B cell (primary cell): ENCODE measurements at regions not wholly inside any gene's neighbourhood (a gene's known extent, or its start where the extent isn't known, plus 50 kb on each side); places are given as distances from the start of the nearest gene placed in this dataset.
"Not testable (repeated sequence)": the region's sequence is repeated elsewhere in the genome, so short reads cannot be mapped to it uniquely, and the experiment has no call there.

Source experiments
- ATAC-seq: fragments of 200-7000 bp; cut with Tn5 transposase; one replicate; pipeline ENCODE4 v1.10.0; 2021; ENCODE audit warnings: low read depth, mild to moderate bottlenecking, moderate number of reproducible peaks, moderate library complexity
- CTCF ChIA-PET: fragments of 350-600 bp; sonication (Branson Sonifier 250); formaldehyde crosslinking; loops from one replicate; lab custom pipeline; 2021; ENCODE audit warnings: antibody characterized with exemption, inconsistent platforms; lab: Charles Lee
- POLR2A ChIA-PET: fragments of 350-600 bp; sonication (Branson Sonifier 250); formaldehyde crosslinking; loops from one replicate; lab custom pipeline; 2021; ENCODE audit warnings: antibody characterized with exemption; lab: Charles Lee
- DNase-seq: peaks from one replicate; pipeline ENCODE4 v3.0.0; 2013
- H2AFZ ChIP-seq: 2 replicates; pipeline ENCODE4 v1.6.1; 2012; ENCODE audit warnings: mild to moderate bottlenecking, low read depth, low read length; ENCODE audit not compliant: insufficient read depth, poor library complexity, severe bottlenecking
- H3K27ac ChIP-seq, 2 donors: 1 replicate in 1 of 2; 2 replicates in 1 of 2; pipeline ENCODE4 v1.5.1; 2012 to 2013; ENCODE audit warnings: low read length in 2 of 2, mild to moderate bottlenecking in 2 of 2, moderate library complexity in 1 of 2
- H3K27me3 ChIP-seq, 4 experiments: fragments of 200-600 bp in 1 of 4; sonication (generic) in 1 of 4; replicated peaks in 1 of 4; 1 replicate in 2 of 4; 2 replicates in 2 of 4; pipeline versions ENCODE4 v1.6.1 to v1.7.0; 2013 to 2016; ENCODE audit warnings: low read length in 3 of 4, mild to moderate bottlenecking in 2 of 4, mixed read lengths in 1 of 4, moderate library complexity in 1 of 4; ENCODE audit not compliant: insufficient read depth in 4 of 4, control insufficient read depth in 3 of 4; ENCODE audit errors: control extremely low read depth in 1 of 4
- H3K36me3 ChIP-seq, 2 experiments: replicated peaks in 1 of 2; 1 replicate in 1 of 2; 2 replicates in 1 of 2; pipeline versions ENCODE4 v1.6.1 to v1.7.1; 2013; ENCODE audit warnings: low read length in 1 of 2; ENCODE audit not compliant: insufficient read depth in 2 of 2, control insufficient read depth in 1 of 2; ENCODE audit errors: control extremely low read depth in 1 of 2, extremely low read depth in 1 of 2
- H3K4me1 ChIP-seq, 2 donors: fragments of 200-600 bp in 1 of 2; sonication (generic) in 1 of 2; 1 replicate in 1 of 2; 2 replicates in 1 of 2; pipeline versions ENCODE4 v1.5.1 to v1.6.1; 2013 to 2017; ENCODE audit warnings: low read length in 2 of 2; ENCODE audit not compliant: control insufficient read depth in 2 of 2, insufficient read depth in 2 of 2
- H3K4me2 ChIP-seq: replicated peaks from 2 replicates; pipeline ENCODE3; 2012; ENCODE audit warnings: mild to moderate bottlenecking, low read depth, low read length; ENCODE audit not compliant: poor library complexity, severe bottlenecking
- H3K4me3 ChIP-seq, 5 experiments: fragments of 200-600 bp in 1 of 5; sonication (generic) in 1 of 5; 1 replicate in 3 of 5; 2 replicates in 2 of 5; pipeline versions ENCODE4 v1.5.1 to v1.7.0; 2011 to 2016; ENCODE audit warnings: low read length in 4 of 5, mild to moderate bottlenecking in 4 of 5, low read depth in 2 of 5, control low read depth in 1 of 5, moderate library complexity in 1 of 5; ENCODE audit not compliant: insufficient read depth in 1 of 5; ENCODE audit errors: control extremely low read depth in 1 of 5, extremely low read depth in 1 of 5
- H3K79me2 ChIP-seq: fragments of 200-600 bp; sonication (generic); one replicate; pipeline ENCODE4 v1.6.0; 2016; ENCODE audit warnings: low read length; ENCODE audit not compliant: control insufficient read depth, insufficient read depth
- H3K9ac ChIP-seq: fragments of 200-600 bp; sonication (generic); 2 replicates; pipeline ENCODE4 v1.6.1; 2017; ENCODE audit warnings: mild to moderate bottlenecking, low read length, moderate library complexity
- H3K9me3 ChIP-seq, 3 donors: one replicate each; pipeline versions ENCODE4 v1.6.1 to v1.7.1; 2013; ENCODE audit warnings: low read length in 2 of 3; ENCODE audit not compliant: control insufficient read depth in 2 of 3, insufficient read depth in 1 of 3; ENCODE audit errors: control extremely low read depth in 1 of 3
- H4K20me1 ChIP-seq: 2 replicates; pipeline ENCODE4 v1.6.0; 2012; ENCODE audit warnings: mild to moderate bottlenecking, low read length; ENCODE audit not compliant: insufficient read depth, control insufficient read depth, poor library complexity, severe bottlenecking
- H3K27ac Mint-ChIP-seq: one replicate; pipeline ENCODE4 v1.8.0; 2021; ENCODE audit warnings: mixed read lengths
- H3K27me3 Mint-ChIP-seq: one replicate; pipeline ENCODE4 v1.8.0; 2021; ENCODE audit warnings: mixed read lengths
- H3K4me1 Mint-ChIP-seq: one replicate; pipeline ENCODE4 v1.8.0; 2021; ENCODE audit warnings: mixed read lengths
- H3K4me3 Mint-ChIP-seq: one replicate; pipeline ENCODE4 v1.8.0; 2021; ENCODE audit warnings: mixed read lengths
- H3K9me3 Mint-ChIP-seq: one replicate; pipeline ENCODE4 v1.8.0; 2022; ENCODE audit warnings: mixed read lengths; ENCODE audit not compliant: insufficient read depth
- CTCF ChIP-seq: fragments of 200-600 bp; IDR thresholded peaks from one replicate; pipeline ENCODE4 v1.8.0; 2022; ENCODE audit warnings: antibody characterized with exemption, mild to moderate bottlenecking
- EZH2 ChIP-seq: IDR thresholded peaks from 2 replicates; pipeline ENCODE4 v1.6.1; 2012; ENCODE audit warnings: borderline replicate concordance, low read depth, mild to moderate bottlenecking, moderate library complexity, low read length; ENCODE audit not compliant: insufficient read depth, poor library complexity, severe bottlenecking
- WGBS: methylation state at CpG from one replicate; pipeline ENCODE4 v1.1.5; 2013; ENCODE audit warnings: missing lambda C conversion rate; ENCODE audit not compliant: insufficient coverage; 5-methylcytosine and 5-hydroxymethylcytosine counted together
- intact Hi-C: fragments of 100-400 bp; cut with micrococcal nuclease; formaldehyde crosslinking; loops from one replicate; pipeline ENCODE4 v1.10.0; 2022

- Mint-ChIP-seq H3K27me3 (peaks cover 18% of the 10 kb centered on the region), H3K27ac (no peak overlapping the region), H3K4me1 (no peaks in the 10 kb centered on the region), H3K9me3 (no peaks in the 10 kb centered on the region), H3K4me3 (no peak overlapping the region)
- Histone ChIP-seq H3K36me3 (no peaks in the 10 kb centered on the region), H3K27me3 (peaks cover 0 to 4% (median 0%) of the 10 kb centered on the region in 4 experiments), H3K79me2 (no peaks in the 10 kb centered on the region), H2AFZ (no peak overlapping the region), H3K9me3 (no peaks in the 10 kb centered on the region), H3K4me2 (no peak overlapping the region), H3K27ac (no peak overlapping the region), H3K4me3 (no peak overlapping the region), H4K20me1 (no peaks in the 10 kb centered on the region), H3K4me1 (no peaks in the 10 kb centered on the region), H3K9ac (no peak overlapping the region)
- POLR2A ChIA-PET: no interaction called here
- CTCF ChIA-PET: no interaction called here
- ATAC-seq (no peak), DNase-seq (no peak)
- intact Hi-C loops: no loop called here
- TF ChIP-seq EZH2 (no peak), CTCF (no peak)
- 87% methylated on average over 2 of the region's 4 CpGs for WGBS
These were observed 327.2 kb downstream of the EMP1 start for GRCh38 chr12:13523536-13524307.

DNA sequence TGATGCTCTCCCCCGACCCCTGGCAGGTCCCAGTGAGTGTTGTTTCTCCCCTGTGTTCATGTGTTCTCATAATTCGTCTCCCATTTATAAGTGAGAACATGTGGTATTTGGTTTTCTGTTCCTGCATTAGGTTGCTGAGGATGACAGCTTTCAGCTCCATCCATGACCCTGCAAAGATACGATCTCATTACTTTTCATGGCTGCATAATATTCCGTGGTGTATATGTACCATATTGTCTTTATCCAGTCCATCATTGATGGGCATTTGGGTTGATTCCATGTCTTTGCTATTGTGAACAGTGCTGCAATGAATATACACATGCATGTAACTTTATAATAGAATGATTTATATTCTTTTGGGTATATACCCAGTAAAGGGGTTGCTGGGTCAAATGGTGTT, 321.5 kb downstream of the EMP1 start:
- ATAC-seq, POLR2A ChIA-PET, H3K9me3 ChIP-seq, H3K4me2 ChIP-seq, H3K79me2 ChIP-seq, H3K27me3 ChIP-seq, CTCF ChIA-PET, H3K27ac ChIP-seq, H3K4me1 Mint-ChIP-seq, H3K27ac Mint-ChIP-seq, H3K36me3 ChIP-seq, H3K4me3 ChIP-seq, intact Hi-C loops, H3K4me1 ChIP-seq, H2AFZ ChIP-seq, DNase-seq, H3K9ac ChIP-seq, H4K20me1 ChIP-seq, H3K4me3 Mint-ChIP-seq: not testable (repeated sequence)
- H3K27me3 Mint-ChIP-seq: peaks cover 18% of the 10 kb centered on the region
- WGBS: 100% methylated on average over 1 of the region's 4 CpGs
- peaks cover 14% of the 10 kb centered on the region for H3K9me3 Mint-ChIP-seq
